ENCODE measurements at regions not wholly inside any gene's neighbourhood (a gene's known extent, or its start where the extent isn't known, plus 50 kb on each side); places are given as distances from the start of the nearest gene placed in this dataset.

DNA sequence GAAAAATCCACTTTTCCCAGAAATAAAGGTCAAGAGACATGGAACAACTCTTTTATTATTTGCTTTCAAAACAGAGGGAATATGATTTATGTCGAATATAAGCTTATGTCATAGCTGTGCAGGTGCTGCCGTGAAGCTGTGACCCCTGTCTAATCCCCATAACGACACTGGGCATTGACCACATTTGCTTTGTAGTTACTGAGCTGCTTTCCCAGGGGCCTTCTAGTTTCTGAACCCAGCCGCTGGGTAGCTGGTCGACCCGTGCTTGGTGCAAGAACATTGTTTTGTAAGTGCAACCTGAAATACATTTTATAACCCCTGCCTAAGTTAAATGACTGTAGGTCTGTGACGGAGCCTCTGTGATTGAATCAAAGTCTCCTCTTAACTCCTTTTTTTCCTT, 144.9 kb upstream of the HDAC9 start:
- TF ChIP-seq CTCF (IDR thresholded peaks at IDR 0.05; ENCODE audit: low read depth, low read length) (no peak), EZH2phosphoT487 (IDR thresholded peaks at IDR 0.05; ENCODE audit: low read depth) (no peak)
